Lower leg skin (tissue), 4 donors: ENCODE measurements at regions not wholly inside any gene's neighbourhood (a gene's known extent, or its start where the extent isn't known, plus 50 kb on each side); places are given as distances from the start of the nearest gene placed in this dataset.

ENCODE experiments used
- DNase-seq, 2 donors: peaks; one replicate each; pipeline ENCODE4 v3.0.0-alpha.2; 2019; ENCODE audit warnings: low spot score in 2 of 2
- H3K4me3 ChIP-seq: fragments of 200-600 bp; sonication (generic); 2 replicates; pipeline ENCODE4 v1.5.1; 2017; ENCODE audit warnings: mild to moderate bottlenecking, low read depth; ENCODE audit not compliant: poor library complexity, severe bottlenecking
- CTCF ChIP-seq, 3 donors: fragments of 450-650 bp; IDR thresholded peaks; one replicate each; pipeline ENCODE4 v1.5.1; 2016; ENCODE audit warnings: antibody characterized with exemption in 3 of 3, mild to moderate bottlenecking in 3 of 3, moderate library complexity in 2 of 3
- POLR2A ChIP-seq, 2 donors: fragments of 450-650 bp; IDR thresholded peaks; one replicate each; pipeline ENCODE4 v1.6.1; 2016 to 2017; ENCODE audit warnings: antibody characterized with exemption in 2 of 2, mild to moderate bottlenecking in 1 of 2, moderate library complexity in 1 of 2
- WGBS, 2 donors: methylation state at CpG; one replicate each; pipeline ENCODE4 v1.1.5; 2018; 5-methylcytosine and 5-hydroxymethylcytosine counted together
- intact Hi-C: fragments of 100-400 bp; cut with DNase I; formaldehyde crosslinking; loops from one replicate; pipeline ENCODE4 v1.15.0; 2023; ENCODE audit warnings: low total_unique reads

GRCh38 chr5:171597946-171598640, 178.6 kb downstream of the FGF18 start:
- TF ChIP-seq POLR2A (IDR thresholded peaks at IDR 0.05) (no peak), CTCF (IDR thresholded peaks at IDR 0.05) (no peak)
- intact Hi-C loops: no loop called here
- peak in 1 of 2 donors; percentile 23 for DNase-seq
- no peak overlapping the region for H3K4me3 ChIP-seq
- WGBS, 2 donors: 78 to 79% methylated on average over 6 of the region's 6 CpGs

GRCh38 chr5:171598641-171599152, 179.2 kb downstream of the FGF18 start:
- 89 to 94% methylated on average over 7 of the region's 7 CpGs for WGBS, 2 donors
- TF ChIP-seq POLR2A (IDR thresholded peaks at IDR 0.05) (no peak), CTCF (IDR thresholded peaks at IDR 0.05) (no peak)
- peak in 1 of 2 donors; percentile 15 for DNase-seq
- H3K4me3 ChIP-seq: no peak overlapping the region
- intact Hi-C loops: no loop called here

- 70 to 72% methylated on average over 10 of the region's 10 CpGs for WGBS, 2 donors
- no peak for TF ChIP-seq CTCF (IDR thresholded peaks at IDR 0.05)
- no peak for TF ChIP-seq POLR2A (IDR thresholded peaks at IDR 0.05)
- no peak overlapping the region for H3K4me3 ChIP-seq
- intact Hi-C loops: no loop called here
- DNase-seq: peak in 1 of 2 donors; percentile 61
These were observed 180.0 kb downstream of the FGF18 start for GRCh38 chr5:171599411-171599810.

- 88 to 90% methylated on average over 7 of the region's 7 CpGs for WGBS, 2 donors
- intact Hi-C loops: no loop called here
- peak in 1 of 2 donors; percentile 36 for DNase-seq
- TF ChIP-seq POLR2A (IDR thresholded peaks at IDR 0.05): no peak
- TF ChIP-seq CTCF (IDR thresholded peaks at IDR 0.05): no peak
- H3K4me3 ChIP-seq: no peak overlapping the region
These were observed 180.6 kb downstream of the FGF18 start for GRCh38 chr5:171599957-171600612.

- intact Hi-C loops: no loop called here
- no peak overlapping the region for H3K4me3 ChIP-seq
- no peak for TF ChIP-seq POLR2A (IDR thresholded peaks at IDR 0.05)
- no peak for TF ChIP-seq CTCF (IDR thresholded peaks at IDR 0.05)
- peak in 1 of 2 donors; percentile 82 for DNase-seq
- 24 to 30% methylated on average over 8 of the region's 8 CpGs for WGBS, 2 donors
These were observed 181.4 kb downstream of the FGF18 start for GRCh38 chr5:171600741-171601265.
